HG03108 (cell line): ENCODE measurements at regions not wholly inside any gene's neighbourhood (a gene's known extent, or its start where the extent isn't known, plus 50 kb on each side); places are given as distances from the start of the nearest gene placed in this dataset.

ENCODE experiments used
- ATAC-seq: cut with Tn5 transposase; IDR thresholded peaks from one replicate; pipeline ENCODE4 v1.9.1; 2021; ENCODE audit warnings: moderate library complexity; ENCODE audit not compliant: unreplicated experiment

GRCh38 chr17:83144421-83145357 lies 65.3 kb downstream of the METRNL start:
- no peak for ATAC-seq

- ATAC-seq = no peak
Observed at GRCh38 chr17:83145358-83145738, 65.9 kb downstream of the METRNL start.

DNA sequence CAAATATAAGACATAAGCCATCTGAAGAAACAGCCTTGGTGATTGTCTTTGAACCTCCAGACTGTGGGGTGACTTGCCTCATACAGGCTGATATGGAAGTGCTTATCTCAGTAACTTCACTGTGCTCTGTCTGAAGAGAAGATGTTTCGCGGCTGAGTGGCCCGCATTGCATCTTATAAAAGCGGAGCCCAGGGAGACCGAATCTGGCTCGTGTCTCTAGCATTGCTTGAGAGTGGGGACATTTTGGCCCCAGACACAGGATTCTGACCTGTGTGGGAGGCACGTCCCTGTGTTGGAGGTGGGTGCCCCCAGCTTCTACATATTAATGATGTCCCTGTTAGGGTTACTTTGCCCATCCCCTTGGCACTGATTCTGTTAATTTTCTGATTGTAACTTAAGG lies 66.4 kb downstream of the METRNL start:
- ATAC-seq = no peak

- ATAC-seq = no peak
Observed at GRCh38 chr17:83146347-83146746, 66.9 kb downstream of the METRNL start.

DNA sequence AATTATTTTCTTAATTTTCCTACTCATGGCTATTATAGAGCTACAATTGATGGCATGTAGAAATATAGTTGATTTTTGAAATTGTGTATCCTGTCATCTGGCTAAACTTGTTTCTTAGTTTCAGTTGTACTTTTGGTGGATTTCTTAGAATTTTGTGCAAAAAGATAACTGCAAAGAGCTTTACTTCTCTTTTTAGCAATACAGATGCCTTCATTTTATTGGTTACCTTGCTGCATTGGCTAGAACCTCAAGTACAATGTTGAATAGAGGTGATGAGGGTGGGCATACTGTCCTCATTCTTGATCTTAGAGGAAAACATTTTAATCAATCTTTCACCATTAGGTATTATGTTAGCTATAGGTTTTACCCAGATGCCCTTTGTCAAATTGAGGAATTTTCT lies 67.9 kb downstream of the METRNL start:
- no peak for ATAC-seq

GRCh38 chr17:83148317-83149028 lies 69.1 kb downstream of the METRNL start:
- ATAC-seq = no peak

DNA sequence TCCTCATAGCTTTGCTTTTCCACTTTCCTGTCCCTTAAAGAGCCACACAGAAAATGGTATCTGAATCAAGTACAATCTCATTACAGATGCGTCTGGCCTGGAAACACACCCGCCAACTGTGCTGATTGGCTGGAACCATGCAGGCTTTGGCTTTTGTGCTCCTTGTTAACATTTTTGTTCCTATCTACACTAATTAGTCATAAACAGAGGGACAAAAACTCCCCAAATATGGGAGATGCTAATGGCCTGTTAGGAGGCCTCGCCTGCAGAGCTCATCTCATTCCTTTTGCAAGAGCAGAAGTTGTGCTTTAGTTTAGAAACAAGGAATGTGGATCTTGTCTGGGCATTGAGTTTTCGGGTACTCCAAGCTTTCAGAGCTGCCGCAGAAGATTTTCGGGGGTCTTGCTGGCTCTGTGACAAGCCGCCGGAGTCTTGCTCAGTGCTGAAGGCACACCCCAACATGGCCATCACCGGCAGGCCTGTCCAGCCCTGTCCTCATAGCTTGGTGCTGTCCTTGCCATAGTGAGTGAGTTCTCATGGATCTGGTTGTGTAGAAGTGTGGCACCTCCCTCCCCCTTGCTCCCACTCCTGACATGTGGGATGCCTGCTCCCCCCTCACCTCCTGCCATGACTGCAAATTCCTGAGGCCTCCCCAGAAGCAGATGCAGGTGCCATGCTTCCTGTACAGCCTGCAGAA lies 69.8 kb downstream of the METRNL start:
- no peak for ATAC-seq

DNA sequence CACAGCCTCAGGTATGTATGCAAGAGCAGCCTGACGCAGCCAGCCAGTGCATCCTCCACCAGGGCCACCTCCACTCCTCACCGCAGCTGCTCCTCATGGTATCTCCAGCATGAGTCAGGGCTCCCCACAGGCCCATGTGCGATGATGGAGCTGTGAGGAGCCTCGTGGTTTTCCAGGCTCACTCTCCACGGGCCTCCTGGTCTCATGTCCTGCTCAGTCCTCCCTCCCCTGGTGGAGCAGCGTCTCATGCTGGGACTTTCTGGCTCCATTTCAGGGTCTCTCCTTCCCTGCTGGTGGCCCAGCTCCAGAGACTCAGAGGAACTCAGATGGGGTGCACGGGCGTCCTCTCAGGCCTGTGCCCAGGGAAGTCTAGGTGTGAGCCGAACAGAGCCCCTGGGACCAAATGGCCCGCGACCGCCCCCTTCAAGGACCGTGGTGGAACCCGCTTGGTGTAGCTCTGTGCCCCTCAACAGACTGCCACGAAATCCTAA lies 70.4 kb downstream of the METRNL start:
- no peak for ATAC-seq

- no peak for ATAC-seq
Observed at GRCh38 chr17:83150369-83151055, 71.1 kb downstream of the METRNL start.

GRCh38 chr17:83151056-83151441 lies 71.6 kb downstream of the METRNL start:
- no peak for ATAC-seq

DNA sequence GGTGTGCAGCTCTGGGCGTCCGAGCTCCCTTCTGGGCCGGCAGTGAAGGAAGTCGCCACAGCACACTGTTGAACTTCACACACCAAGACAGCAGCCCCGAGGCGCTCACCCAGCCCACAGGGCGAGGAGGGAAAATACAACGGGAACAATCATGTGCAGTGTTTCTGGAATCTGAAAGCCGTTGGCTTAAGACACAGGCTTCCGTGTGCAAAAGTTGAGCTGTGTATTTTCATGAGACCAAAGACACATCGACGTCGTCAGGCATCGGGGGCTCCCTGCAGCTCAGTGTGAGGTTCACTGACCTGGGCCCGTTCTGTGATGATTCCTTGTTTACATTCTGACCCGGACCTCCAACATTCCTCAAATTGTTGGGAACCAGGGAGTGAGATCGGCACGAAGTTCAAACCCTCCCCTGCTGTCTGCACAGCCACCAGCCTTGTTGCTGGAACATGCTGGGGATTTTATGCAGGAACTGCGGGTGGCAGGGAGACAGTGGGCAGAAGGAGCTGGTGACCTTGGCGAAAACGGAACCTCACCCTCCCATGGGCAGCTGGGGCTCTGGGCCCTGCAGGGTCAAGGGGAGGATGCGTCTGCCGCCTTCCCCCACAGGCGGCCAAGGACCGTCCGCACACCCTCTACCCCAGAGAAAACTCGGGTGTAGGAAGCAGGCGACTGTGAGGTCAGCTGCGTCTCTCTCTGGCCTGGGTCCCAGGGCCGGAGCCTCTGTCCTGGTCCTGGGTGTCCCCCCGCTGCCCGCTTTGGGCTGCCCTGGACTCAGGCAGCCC lies 72.2 kb downstream of the METRNL start:
- ATAC-seq = no peak

GRCh38 chr17:83152227-83152744 lies 72.9 kb downstream of the METRNL start:
- no peak for ATAC-seq

DNA sequence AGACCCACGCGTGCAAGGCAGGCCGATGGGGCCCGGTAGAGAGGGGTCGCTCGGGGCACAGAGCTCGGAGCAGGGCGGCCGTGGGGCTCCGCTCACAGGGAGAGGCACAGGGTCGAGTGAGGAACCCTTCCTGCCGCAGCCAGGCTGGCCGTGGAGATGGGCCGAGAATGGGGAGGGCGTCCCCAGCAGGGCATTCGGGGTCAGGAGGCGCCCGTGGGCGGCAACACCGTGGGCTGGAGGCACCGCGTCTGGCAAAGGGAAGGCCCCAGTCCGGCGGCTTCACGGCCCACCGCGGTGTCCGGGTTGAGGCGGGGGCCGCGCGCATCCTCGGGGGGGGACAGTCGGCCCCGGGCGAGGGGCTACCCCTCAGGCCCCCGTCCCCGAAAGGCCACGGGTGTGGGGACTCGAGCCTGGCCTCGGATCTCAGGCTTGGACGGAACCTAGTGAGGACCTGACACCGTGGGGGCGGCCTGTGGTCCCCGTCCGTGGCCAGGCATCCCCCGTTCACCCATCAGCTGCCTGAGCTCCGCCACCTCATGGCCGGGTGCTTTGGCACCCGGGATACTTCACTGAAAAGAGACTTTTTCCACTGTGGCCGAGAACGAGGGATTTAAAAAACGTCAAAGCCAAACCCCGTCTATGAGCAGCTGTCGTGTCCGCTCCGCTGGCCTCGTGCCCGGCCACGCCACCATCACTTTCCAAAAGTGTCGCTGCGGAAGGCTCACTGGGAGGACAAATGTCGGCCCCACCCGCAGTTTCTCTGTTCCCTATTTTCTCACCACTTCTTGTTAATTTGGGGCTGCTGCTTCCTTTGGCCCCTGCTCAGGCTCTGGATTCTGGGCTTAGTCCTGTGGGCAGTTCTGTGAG lies 73.6 kb downstream of the METRNL start:
- ATAC-seq = no peak

DNA sequence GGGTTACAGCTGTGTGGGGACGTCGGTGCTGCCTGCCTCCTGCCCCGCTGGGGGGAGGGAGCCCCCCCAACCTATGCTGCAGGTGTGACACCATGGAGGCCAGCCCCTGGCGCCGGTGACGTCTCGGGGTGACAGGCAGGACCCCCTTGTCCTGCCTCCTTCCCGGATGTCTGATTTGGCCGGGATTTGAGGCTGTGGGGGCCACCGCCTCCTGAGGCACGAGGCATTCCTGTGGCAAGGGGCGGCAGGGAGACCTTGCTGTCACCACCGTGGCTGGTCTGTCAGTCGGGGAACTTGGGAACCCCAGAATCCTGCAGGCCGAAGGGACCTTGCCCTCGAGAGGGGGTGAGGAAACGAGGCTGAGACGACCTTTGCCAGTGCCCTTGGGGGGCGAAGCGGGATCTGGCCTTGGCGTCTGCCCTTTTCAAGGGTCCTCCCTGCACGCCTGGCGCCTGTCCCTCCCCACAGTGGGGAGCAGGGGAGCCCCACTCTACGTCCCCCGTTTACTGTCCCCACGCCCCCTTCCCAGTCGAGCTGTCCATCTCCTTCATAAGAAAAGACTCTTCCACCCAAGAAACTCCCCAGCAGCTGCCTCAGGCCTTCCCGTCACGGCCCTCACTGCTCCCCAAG lies 74.4 kb downstream of the METRNL start:
- ATAC-seq = no peak

GRCh38 chr17:83154311-83155127 lies 75.1 kb downstream of the METRNL start:
- no peak for ATAC-seq

GRCh38 chr17:83155128-83156121 lies 76.0 kb downstream of the METRNL start:
- no peak for ATAC-seq
